ENCODE measurements at regions not wholly inside any gene's neighbourhood (a gene's known extent, or its start where the extent isn't known, plus 50 kb on each side); places are given as distances from the start of the nearest gene placed in this dataset.

- DNase-seq (ENCODE audit: low read depth), result no peak
- no peak for TF ChIP-seq CTCF (IDR thresholded peaks at IDR 0.05; ENCODE audit: insufficient read depth, low read length, poor library complexity, severe bottlenecking)
- no peak overlapping the region for H3K4me3 ChIP-seq (ENCODE audit: low read depth, low read length)
- no peaks in the 10 kb centered on the region for H3K36me3 ChIP-seq (ENCODE audit: control insufficient read depth, insufficient read depth, low read length)
- no peaks in the 10 kb centered on the region for H3K27me3 ChIP-seq (ENCODE audit: control insufficient read depth, insufficient read depth, low read length)
Observed at GRCh38 chr7:124130-124949, 68.0 kb upstream of the FAM20C start.

DNA sequence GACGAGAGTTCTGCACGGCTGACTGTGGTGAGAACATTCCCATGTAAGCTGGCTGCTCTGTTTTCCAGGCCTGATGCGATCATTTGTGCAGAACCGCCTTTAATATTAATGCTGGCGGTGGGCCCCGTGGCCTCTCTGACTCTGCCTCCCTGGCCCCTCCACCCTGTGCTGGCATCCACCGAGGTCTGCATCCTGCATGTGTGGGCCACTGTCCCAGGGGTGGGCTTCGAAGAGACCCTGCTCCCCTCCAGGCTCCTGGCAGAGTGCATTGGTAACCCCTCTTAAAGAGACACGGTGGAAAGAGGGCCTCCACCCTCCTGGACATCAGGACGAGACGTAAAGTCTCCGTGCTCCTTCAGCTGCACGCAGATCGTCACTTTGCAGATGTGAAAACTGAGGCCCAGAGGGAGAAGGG is 67.3 kb upstream of the FAM20C start:
- Histone ChIP-seq H3K27me3 (ENCODE audit: control insufficient read depth, insufficient read depth, low read length) (no peaks in the 10 kb centered on the region), H3K36me3 (ENCODE audit: control insufficient read depth, insufficient read depth, low read length) (no peaks in the 10 kb centered on the region), H3K4me3 (ENCODE audit: low read depth, low read length) (no peak overlapping the region)
- no peak for TF ChIP-seq CTCF (IDR thresholded peaks at IDR 0.05; ENCODE audit: insufficient read depth, low read length, poor library complexity, severe bottlenecking)
- DNase-seq (ENCODE audit: low read depth), result no peak

GRCh38 chr7:125661-126060 is 66.7 kb upstream of the FAM20C start:
- TF ChIP-seq CTCF (IDR thresholded peaks at IDR 0.05; ENCODE audit: insufficient read depth, low read length, poor library complexity, severe bottlenecking), result no peak
- DNase-seq (ENCODE audit: low read depth), result no peak
- no peaks in the 10 kb centered on the region for H3K36me3 ChIP-seq (ENCODE audit: control insufficient read depth, insufficient read depth, low read length)
- no peaks in the 10 kb centered on the region for H3K27me3 ChIP-seq (ENCODE audit: control insufficient read depth, insufficient read depth, low read length)
- H3K4me3 ChIP-seq (ENCODE audit: low read depth, low read length), result no peak overlapping the region

- Histone ChIP-seq H3K27me3 (ENCODE audit: control insufficient read depth, insufficient read depth, low read length) (no peaks in the 10 kb centered on the region), H3K4me3 (ENCODE audit: low read depth, low read length) (no peak overlapping the region), H3K36me3 (ENCODE audit: control insufficient read depth, insufficient read depth, low read length) (no peaks in the 10 kb centered on the region)
- no peak for DNase-seq (ENCODE audit: low read depth)
- no peak for TF ChIP-seq CTCF (IDR thresholded peaks at IDR 0.05; ENCODE audit: insufficient read depth, low read length, poor library complexity, severe bottlenecking)
Observed at GRCh38 chr7:126368-126767, 66.0 kb upstream of the FAM20C start.

DNA sequence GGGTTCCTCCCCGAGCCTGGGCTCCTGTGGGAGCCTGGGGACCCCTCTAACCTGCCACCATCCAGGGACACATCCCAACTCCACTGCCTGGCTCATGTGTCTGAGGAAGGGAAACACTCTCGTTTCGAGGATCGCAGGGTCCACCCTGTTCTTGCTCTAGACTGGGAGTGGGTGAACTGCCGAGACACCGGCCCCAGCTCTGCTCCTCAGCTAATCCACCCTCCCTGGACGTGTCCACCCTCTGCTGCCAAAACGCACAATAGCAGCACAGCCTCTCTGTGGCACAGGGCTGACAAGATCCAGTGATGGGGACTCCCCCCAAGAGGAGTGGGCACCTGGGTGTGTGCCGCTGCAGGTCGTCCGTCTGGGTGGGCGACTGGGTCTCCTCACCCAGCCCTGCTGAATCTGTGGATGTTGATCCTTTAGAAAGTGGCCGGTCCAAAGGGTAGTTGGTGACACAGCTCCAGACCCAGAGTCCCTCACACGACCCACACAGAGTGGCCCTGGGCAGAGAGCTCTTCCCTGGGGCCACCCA is 65.2 kb upstream of the FAM20C start:
- DNase-seq (ENCODE audit: low read depth), result no peak
- H3K36me3 ChIP-seq (ENCODE audit: control insufficient read depth, insufficient read depth, low read length), result no peaks in the 10 kb centered on the region
- no peak overlapping the region for H3K4me3 ChIP-seq (ENCODE audit: low read depth, low read length)
- no peaks in the 10 kb centered on the region for H3K27me3 ChIP-seq (ENCODE audit: control insufficient read depth, insufficient read depth, low read length)
- no peak for TF ChIP-seq CTCF (IDR thresholded peaks at IDR 0.05; ENCODE audit: insufficient read depth, low read length, poor library complexity, severe bottlenecking)

All from kidney epithelial cell (primary cell).